WTC11 (cell line): ENCODE measurements at regions not wholly inside any gene's neighbourhood (a gene's known extent, or its start where the extent isn't known, plus 50 kb on each side); places are given as distances from the start of the nearest gene placed in this dataset.

Experiments
- ATAC-seq: fragments of 200-7000 bp; cut with Tn5 transposase; 2 replicates; pipeline ENCODE4 v1.10.0; 2021; ENCODE audit warnings: mild to moderate bottlenecking, moderate library complexity
- CTCF ChIA-PET: fragments of 300-600 bp; sonication (Branson Sonifier 250); formaldehyde crosslinking; loops from one replicate; lab custom pipeline; 2021; ENCODE audit warnings: antibody characterized with exemption; lab: Charles Lee
- POLR2A ChIA-PET: fragments of 350-600 bp; sonication (Branson Sonifier 250); formaldehyde crosslinking; loops from one replicate; lab custom pipeline; 2021; ENCODE audit warnings: antibody characterized with exemption; lab: Charles Lee
- DNase-seq: peaks from one replicate; pipeline ENCODE4 v3.0.0; 2021; ENCODE audit warnings: low spot score
- H3K27ac Mint-ChIP-seq: 2 replicates; pipeline ENCODE4 v1.8.0; 2021; ENCODE audit warnings: mixed read lengths
- H3K27me3 Mint-ChIP-seq: 2 replicates; pipeline ENCODE4 v1.8.0; 2021; ENCODE audit warnings: low read depth, mild to moderate bottlenecking, moderate library complexity, mixed read lengths
- H3K36me3 Mint-ChIP-seq: 2 replicates; pipeline ENCODE4 v1.8.0; 2021; ENCODE audit warnings: mixed read lengths
- H3K4me1 Mint-ChIP-seq: 2 replicates; pipeline ENCODE4 v1.8.0; 2022; ENCODE audit warnings: mixed read lengths
- H3K4me3 Mint-ChIP-seq: 2 replicates; pipeline ENCODE4 v1.8.0; 2021; ENCODE audit warnings: mild to moderate bottlenecking, moderate library complexity, mixed read lengths
- H3K9me3 Mint-ChIP-seq: 2 replicates; pipeline ENCODE4 v1.8.0; 2021; ENCODE audit warnings: mixed read lengths
- CREB1 ChIP-seq: sonication (generic); formaldehyde crosslinking; IDR thresholded peaks from 2 replicates; pipeline ENCODE4 v1.8.0; 2023; ENCODE audit warnings: mild to moderate bottlenecking, missing genetic modification reagents
- ETV6 ChIP-seq: sonication (generic); formaldehyde crosslinking; IDR thresholded peaks from 2 replicates; pipeline ENCODE4 v1.8.1; 2022; ENCODE audit warnings: mild to moderate bottlenecking, missing genetic modification reagents
- GABPB1 ChIP-seq: sonication (generic); formaldehyde crosslinking; IDR thresholded peaks from 2 replicates; pipeline ENCODE4 v1.8.1; 2023; ENCODE audit warnings: mild to moderate bottlenecking, missing genetic modification reagents
- JAZF1 ChIP-seq: fragments of 250-450 bp; sonication (Bioruptor Pico); IDR thresholded peaks from 2 replicates; pipeline ENCODE4 v1.9.0; 2021; ENCODE audit warnings: moderate library complexity, mild to moderate bottlenecking, inconsistent platforms
- SOX15 ChIP-seq: fragments of 250-450 bp; sonication (Bioruptor Pico); IDR thresholded peaks from 2 replicates; pipeline ENCODE4 v1.9.0; 2021; ENCODE audit warnings: mild to moderate bottlenecking
- TEAD1 ChIP-seq: sonication (generic); formaldehyde crosslinking; IDR thresholded peaks from 2 replicates; pipeline ENCODE4 v1.8.0; 2022; ENCODE audit warnings: mild to moderate bottlenecking, missing genetic modification reagents
- ZNF121 ChIP-seq: sonication (generic); formaldehyde crosslinking; IDR thresholded peaks from 2 replicates; pipeline ENCODE4 v1.8.0; 2023; ENCODE audit warnings: missing genetic modification reagents
- ZNF138 ChIP-seq: sonication (generic); formaldehyde crosslinking; conservative IDR thresholded peaks from 2 replicates; pipeline ENCODE4 v1.8.1; 2022; ENCODE audit warnings: mild to moderate bottlenecking, moderate library complexity, missing genetic modification reagents
- ZNF232 ChIP-seq: sonication (generic); formaldehyde crosslinking; IDR thresholded peaks from 2 replicates; pipeline ENCODE4 v1.8.0; 2022; ENCODE audit warnings: mild to moderate bottlenecking, missing genetic modification reagents
- ZNF263 ChIP-seq: sonication (generic); formaldehyde crosslinking; IDR thresholded peaks from 2 replicates; pipeline ENCODE4 v1.8.1; 2022; ENCODE audit warnings: low read depth, mild to moderate bottlenecking, moderate library complexity, missing genetic modification reagents
- TF ChIP-seq, protein P1 (sequence below): sonication (generic); formaldehyde crosslinking; IDR thresholded peaks from 2 replicates; pipeline ENCODE4 v1.8.0; 2022; ENCODE audit warnings: missing genetic modification reagents
- TF ChIP-seq, protein P2 (sequence below): sonication (generic); formaldehyde crosslinking; IDR thresholded peaks from 2 replicates; pipeline ENCODE4 v1.8.0; 2023; ENCODE audit warnings: mild to moderate bottlenecking, missing genetic modification reagents
- TF ChIP-seq, protein P3 (sequence below): sonication (generic); formaldehyde crosslinking; IDR thresholded peaks from 2 replicates; pipeline ENCODE4 v1.8.1; 2023; ENCODE audit warnings: mild to moderate bottlenecking, missing genetic modification reagents, moderate library complexity
- TF ChIP-seq, protein P4 (sequence below): fragments of 250-450 bp; sonication (Bioruptor Pico); IDR thresholded peaks from 2 replicates; pipeline ENCODE4 v1.9.0; 2021; ENCODE audit warnings: moderate library complexity, mild to moderate bottlenecking, inconsistent platforms, borderline replicate concordance
- TF ChIP-seq, protein P5 (sequence below): fragments of 250-450 bp; sonication (Bioruptor Pico); IDR thresholded peaks from 2 replicates; pipeline ENCODE4 v1.8.0; 2021; ENCODE audit warnings: mild to moderate bottlenecking
- TF ChIP-seq, protein P6 (sequence below): fragments of 200-600 bp; IDR thresholded peaks from 2 replicates; pipeline ENCODE4 v1.8.0; 2022; ENCODE audit warnings: antibody characterized with exemption
- TF ChIP-seq, protein P7 (sequence below): sonication (generic); formaldehyde crosslinking; IDR thresholded peaks from 2 replicates; pipeline ENCODE4 v1.8.0; 2022; ENCODE audit warnings: mild to moderate bottlenecking, missing genetic modification reagents
- TF ChIP-seq, protein P8 (sequence below): sonication (generic); formaldehyde crosslinking; IDR thresholded peaks from 2 replicates; pipeline ENCODE4 v1.8.0; 2022; ENCODE audit warnings: mild to moderate bottlenecking, missing genetic modification reagents
- TF ChIP-seq, protein P9 (sequence below): sonication (generic); formaldehyde crosslinking; conservative IDR thresholded peaks from 2 replicates; pipeline ENCODE4 v1.8.1; 2023; ENCODE audit warnings: mild to moderate bottlenecking, low read depth, missing genetic modification reagents, moderate library complexity
- TF ChIP-seq, protein P10 (sequence below): sonication (generic); formaldehyde crosslinking; IDR thresholded peaks from 2 replicates; pipeline ENCODE4 v1.8.1; 2022; ENCODE audit warnings: missing genetic modification reagents, borderline replicate concordance

DNA sequence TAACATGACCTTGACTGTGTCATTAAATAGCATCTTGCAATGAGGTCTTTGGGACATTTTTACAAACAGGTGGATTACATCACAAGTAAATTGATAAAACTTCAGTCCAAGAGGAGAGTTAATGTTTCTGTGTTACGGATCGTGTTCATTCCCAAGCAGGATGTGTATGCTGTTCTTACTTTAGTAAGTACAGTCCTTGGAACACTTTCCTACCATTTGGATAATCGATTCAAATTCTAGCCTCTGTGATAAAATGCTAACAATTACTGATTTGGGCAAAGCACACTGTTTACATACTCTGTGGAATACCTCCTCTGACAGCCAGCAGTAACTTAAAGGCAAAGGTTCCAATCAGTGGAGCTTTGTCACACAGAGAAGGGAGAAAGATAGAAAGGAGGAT, 351.7 kb downstream of the FAT3 start:
- peaks cover 3% of the 10 kb centered on the region for H3K4me1 Mint-ChIP-seq
- ATAC-seq = no peak
- POLR2A ChIA-PET = no interaction called here
- CTCF ChIA-PET = no interaction called here
- no peaks in the 10 kb centered on the region for H3K27me3 Mint-ChIP-seq
- H3K36me3 Mint-ChIP-seq = no peaks in the 10 kb centered on the region
- H3K9me3 Mint-ChIP-seq = no peaks in the 10 kb centered on the region
- no peak overlapping the region for H3K4me3 Mint-ChIP-seq
- TF ChIP-seq ZNF138 (CRISPR knock-in tag) (no peak), ZNF121 (no peak), GABPB1 (CRISPR knock-in tag) (no peak), ZNF263 (CRISPR knock-in tag) (no peak), CREB1 (CRISPR knock-in tag) (no peak), JAZF1 (no peak), TEAD1 (no peak), ZNF232 (CRISPR knock-in tag) (no peak), SOX15 (CRISPR knock-in tag) (no peak), ETV6 (CRISPR knock-in tag) (no peak)
- TF ChIP-seq, protein P1, sequence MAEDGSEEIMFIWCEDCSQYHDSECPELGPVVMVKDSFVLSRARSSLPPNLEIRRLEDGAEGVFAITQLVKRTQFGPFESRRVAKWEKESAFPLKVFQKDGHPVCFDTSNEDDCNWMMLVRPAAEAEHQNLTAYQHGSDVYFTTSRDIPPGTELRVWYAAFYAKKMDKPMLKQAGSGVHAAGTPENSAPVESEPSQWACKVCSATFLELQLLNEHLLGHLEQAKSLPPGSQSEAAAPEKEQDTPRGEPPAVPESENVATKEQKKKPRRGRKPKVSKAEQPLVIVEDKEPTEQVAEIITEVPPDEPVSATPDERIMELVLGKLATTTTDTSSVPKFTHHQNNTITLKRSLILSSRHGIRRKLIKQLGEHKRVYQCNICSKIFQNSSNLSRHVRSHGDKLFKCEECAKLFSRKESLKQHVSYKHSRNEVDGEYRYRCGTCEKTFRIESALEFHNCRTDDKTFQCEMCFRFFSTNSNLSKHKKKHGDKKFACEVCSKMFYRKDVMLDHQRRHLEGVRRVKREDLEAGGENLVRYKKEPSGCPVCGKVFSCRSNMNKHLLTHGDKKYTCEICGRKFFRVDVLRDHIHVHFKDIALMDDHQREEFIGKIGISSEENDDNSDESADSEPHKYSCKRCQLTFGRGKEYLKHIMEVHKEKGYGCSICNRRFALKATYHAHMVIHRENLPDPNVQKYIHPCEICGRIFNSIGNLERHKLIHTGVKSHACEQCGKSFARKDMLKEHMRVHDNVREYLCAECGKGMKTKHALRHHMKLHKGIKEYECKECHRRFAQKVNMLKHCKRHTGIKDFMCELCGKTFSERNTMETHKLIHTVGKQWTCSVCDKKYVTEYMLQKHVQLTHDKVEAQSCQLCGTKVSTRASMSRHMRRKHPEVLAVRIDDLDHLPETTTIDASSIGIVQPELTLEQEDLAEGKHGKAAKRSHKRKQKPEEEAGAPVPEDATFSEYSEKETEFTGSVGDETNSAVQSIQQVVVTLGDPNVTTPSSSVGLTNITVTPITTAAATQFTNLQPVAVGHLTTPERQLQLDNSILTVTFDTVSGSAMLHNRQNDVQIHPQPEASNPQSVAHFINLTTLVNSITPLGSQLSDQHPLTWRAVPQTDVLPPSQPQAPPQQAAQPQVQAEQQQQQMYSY (CRISPR knock-in tag) = no peak
- TF ChIP-seq, protein P2, sequence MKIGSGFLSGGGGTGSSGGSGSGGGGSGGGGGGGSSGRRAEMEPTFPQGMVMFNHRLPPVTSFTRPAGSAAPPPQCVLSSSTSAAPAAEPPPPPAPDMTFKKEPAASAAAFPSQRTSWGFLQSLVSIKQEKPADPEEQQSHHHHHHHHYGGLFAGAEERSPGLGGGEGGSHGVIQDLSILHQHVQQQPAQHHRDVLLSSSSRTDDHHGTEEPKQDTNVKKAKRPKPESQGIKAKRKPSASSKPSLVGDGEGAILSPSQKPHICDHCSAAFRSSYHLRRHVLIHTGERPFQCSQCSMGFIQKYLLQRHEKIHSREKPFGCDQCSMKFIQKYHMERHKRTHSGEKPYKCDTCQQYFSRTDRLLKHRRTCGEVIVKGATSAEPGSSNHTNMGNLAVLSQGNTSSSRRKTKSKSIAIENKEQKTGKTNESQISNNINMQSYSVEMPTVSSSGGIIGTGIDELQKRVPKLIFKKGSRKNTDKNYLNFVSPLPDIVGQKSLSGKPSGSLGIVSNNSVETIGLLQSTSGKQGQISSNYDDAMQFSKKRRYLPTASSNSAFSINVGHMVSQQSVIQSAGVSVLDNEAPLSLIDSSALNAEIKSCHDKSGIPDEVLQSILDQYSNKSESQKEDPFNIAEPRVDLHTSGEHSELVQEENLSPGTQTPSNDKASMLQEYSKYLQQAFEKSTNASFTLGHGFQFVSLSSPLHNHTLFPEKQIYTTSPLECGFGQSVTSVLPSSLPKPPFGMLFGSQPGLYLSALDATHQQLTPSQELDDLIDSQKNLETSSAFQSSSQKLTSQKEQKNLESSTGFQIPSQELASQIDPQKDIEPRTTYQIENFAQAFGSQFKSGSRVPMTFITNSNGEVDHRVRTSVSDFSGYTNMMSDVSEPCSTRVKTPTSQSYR (CRISPR knock-in tag) = no peak
- TF ChIP-seq, protein P3, sequence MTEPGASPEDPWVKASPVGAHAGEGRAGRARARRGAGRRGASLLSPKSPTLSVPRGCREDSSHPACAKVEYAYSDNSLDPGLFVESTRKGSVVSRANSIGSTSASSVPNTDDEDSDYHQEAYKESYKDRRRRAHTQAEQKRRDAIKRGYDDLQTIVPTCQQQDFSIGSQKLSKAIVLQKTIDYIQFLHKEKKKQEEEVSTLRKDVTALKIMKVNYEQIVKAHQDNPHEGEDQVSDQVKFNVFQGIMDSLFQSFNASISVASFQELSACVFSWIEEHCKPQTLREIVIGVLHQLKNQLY (CRISPR knock-in tag) = no peak
- TF ChIP-seq, protein P4, sequence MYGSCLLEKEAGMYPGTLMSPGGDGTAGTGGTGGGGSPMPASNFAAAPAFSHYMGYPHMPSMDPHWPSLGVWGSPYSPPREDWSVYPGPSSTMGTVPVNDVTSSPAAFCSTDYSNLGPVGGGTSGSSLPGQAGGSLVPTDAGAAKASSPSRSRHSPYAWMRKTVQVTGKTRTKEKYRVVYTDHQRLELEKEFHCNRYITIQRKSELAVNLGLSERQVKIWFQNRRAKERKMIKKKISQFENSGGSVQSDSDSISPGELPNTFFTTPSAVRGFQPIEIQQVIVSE (CRISPR knock-in tag) = no peak
- TF ChIP-seq, protein P5, sequence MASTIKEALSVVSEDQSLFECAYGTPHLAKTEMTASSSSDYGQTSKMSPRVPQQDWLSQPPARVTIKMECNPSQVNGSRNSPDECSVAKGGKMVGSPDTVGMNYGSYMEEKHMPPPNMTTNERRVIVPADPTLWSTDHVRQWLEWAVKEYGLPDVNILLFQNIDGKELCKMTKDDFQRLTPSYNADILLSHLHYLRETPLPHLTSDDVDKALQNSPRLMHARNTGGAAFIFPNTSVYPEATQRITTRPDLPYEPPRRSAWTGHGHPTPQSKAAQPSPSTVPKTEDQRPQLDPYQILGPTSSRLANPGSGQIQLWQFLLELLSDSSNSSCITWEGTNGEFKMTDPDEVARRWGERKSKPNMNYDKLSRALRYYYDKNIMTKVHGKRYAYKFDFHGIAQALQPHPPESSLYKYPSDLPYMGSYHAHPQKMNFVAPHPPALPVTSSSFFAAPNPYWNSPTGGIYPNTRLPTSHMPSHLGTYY = no peak
- TF ChIP-seq, protein P6, sequence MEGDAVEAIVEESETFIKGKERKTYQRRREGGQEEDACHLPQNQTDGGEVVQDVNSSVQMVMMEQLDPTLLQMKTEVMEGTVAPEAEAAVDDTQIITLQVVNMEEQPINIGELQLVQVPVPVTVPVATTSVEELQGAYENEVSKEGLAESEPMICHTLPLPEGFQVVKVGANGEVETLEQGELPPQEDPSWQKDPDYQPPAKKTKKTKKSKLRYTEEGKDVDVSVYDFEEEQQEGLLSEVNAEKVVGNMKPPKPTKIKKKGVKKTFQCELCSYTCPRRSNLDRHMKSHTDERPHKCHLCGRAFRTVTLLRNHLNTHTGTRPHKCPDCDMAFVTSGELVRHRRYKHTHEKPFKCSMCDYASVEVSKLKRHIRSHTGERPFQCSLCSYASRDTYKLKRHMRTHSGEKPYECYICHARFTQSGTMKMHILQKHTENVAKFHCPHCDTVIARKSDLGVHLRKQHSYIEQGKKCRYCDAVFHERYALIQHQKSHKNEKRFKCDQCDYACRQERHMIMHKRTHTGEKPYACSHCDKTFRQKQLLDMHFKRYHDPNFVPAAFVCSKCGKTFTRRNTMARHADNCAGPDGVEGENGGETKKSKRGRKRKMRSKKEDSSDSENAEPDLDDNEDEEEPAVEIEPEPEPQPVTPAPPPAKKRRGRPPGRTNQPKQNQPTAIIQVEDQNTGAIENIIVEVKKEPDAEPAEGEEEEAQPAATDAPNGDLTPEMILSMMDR = no peak
- TF ChIP-seq, protein P7, sequence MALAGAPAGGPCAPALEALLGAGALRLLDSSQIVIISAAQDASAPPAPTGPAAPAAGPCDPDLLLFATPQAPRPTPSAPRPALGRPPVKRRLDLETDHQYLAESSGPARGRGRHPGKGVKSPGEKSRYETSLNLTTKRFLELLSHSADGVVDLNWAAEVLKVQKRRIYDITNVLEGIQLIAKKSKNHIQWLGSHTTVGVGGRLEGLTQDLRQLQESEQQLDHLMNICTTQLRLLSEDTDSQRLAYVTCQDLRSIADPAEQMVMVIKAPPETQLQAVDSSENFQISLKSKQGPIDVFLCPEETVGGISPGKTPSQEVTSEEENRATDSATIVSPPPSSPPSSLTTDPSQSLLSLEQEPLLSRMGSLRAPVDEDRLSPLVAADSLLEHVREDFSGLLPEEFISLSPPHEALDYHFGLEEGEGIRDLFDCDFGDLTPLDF (CRISPR knock-in tag) = no peak
- TF ChIP-seq, protein P8, sequence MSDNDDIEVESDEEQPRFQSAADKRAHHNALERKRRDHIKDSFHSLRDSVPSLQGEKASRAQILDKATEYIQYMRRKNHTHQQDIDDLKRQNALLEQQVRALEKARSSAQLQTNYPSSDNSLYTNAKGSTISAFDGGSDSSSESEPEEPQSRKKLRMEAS (CRISPR knock-in tag) = no peak
- TF ChIP-seq, protein P9, sequence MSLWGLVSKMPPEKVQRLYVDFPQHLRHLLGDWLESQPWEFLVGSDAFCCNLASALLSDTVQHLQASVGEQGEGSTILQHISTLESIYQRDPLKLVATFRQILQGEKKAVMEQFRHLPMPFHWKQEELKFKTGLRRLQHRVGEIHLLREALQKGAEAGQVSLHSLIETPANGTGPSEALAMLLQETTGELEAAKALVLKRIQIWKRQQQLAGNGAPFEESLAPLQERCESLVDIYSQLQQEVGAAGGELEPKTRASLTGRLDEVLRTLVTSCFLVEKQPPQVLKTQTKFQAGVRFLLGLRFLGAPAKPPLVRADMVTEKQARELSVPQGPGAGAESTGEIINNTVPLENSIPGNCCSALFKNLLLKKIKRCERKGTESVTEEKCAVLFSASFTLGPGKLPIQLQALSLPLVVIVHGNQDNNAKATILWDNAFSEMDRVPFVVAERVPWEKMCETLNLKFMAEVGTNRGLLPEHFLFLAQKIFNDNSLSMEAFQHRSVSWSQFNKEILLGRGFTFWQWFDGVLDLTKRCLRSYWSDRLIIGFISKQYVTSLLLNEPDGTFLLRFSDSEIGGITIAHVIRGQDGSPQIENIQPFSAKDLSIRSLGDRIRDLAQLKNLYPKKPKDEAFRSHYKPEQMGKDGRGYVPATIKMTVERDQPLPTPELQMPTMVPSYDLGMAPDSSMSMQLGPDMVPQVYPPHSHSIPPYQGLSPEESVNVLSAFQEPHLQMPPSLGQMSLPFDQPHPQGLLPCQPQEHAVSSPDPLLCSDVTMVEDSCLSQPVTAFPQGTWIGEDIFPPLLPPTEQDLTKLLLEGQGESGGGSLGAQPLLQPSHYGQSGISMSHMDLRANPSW = no peak
- TF ChIP-seq, protein P10, sequence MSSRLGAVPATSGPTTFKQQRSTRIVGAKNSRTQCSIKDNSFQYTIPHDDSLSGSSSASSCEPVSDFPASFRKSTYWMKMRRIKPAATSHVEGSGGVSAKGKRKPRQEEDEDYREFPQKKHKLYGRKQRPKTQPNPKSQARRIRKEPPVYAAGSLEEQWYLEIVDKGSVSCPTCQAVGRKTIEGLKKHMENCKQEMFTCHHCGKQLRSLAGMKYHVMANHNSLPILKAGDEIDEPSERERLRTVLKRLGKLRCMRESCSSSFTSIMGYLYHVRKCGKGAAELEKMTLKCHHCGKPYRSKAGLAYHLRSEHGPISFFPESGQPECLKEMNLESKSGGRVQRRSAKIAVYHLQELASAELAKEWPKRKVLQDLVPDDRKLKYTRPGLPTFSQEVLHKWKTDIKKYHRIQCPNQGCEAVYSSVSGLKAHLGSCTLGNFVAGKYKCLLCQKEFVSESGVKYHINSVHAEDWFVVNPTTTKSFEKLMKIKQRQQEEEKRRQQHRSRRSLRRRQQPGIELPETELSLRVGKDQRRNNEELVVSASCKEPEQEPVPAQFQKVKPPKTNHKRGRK (CRISPR knock-in tag) = no peak
- no peak overlapping the region for H3K27ac Mint-ChIP-seq
- DNase-seq = no peak
